ENCODE measurements at regions not wholly inside any gene's neighbourhood (a gene's known extent, or its start where the extent isn't known, plus 50 kb on each side); places are given as distances from the start of the nearest gene placed in this dataset.

GRCh38 chr2:130251873-130252620 is 53.8 kb upstream of the TUBA3E start:
- H3K14ac ChIP-seq (ENCODE audit: insufficient read depth, low read length), result no peak overlapping the region
- H3K23me2 ChIP-seq (ENCODE audit: insufficient read length, low read depth, low read length, poor library complexity, severe bottlenecking), result no peaks in the 10 kb centered on the region
- H3K56ac ChIP-seq (ENCODE audit: insufficient read length, low read depth, low read length), result no peak overlapping the region
- no peak overlapping the region for H3K23ac ChIP-seq (ENCODE audit: insufficient read length, low read depth, low read length)
- peak; percentile 32 for DNase-seq
- H2BK120ac ChIP-seq (ENCODE audit: low read depth, low read length, poor library complexity, severe bottlenecking), result no peak overlapping the region
- no peak overlapping the region for H3K9ac ChIP-seq (ENCODE audit: extremely low read depth, insufficient read length, low read length)
- no CpG with 5 or more reads among the region's 46 CpGs for WGBS (ENCODE audit: extremely low coverage, insufficient read length, low lambda C conversion rate)
- H3K79me1 ChIP-seq (ENCODE audit: insufficient read depth, low read depth, low read length, poor library complexity, severe bottlenecking), result no peaks in the 10 kb centered on the region
- H3K27me3 Mint-ChIP-seq (ENCODE audit: low read depth), result peaks cover 8% of the 10 kb centered on the region
- no peaks in the 10 kb centered on the region for H3K79me2 ChIP-seq (ENCODE audit: insufficient read depth, low read length)
- H2BK15ac ChIP-seq (ENCODE audit: low read depth, low read length), result no peak overlapping the region
- no peaks in the 10 kb centered on the region for H3K36me3 Mint-ChIP-seq (ENCODE audit: insufficient read depth in 1 of 3, low read depth in 3 of 3)
- no peak overlapping the region for H3K4me2 ChIP-seq (ENCODE audit: insufficient read depth, insufficient read length, low read length)
- no peak overlapping the region for H3K27ac ChIP-seq (ENCODE audit: insufficient read length, low read depth, low read length)
- H4K20me1 ChIP-seq (ENCODE audit: control insufficient read depth, insufficient read depth, insufficient read length), result no peaks in the 10 kb centered on the region
- no peak overlapping the region for H2AFZ ChIP-seq (ENCODE audit: low read length)
- no peak overlapping the region for H3K4me3 Mint-ChIP-seq
- no peaks in the 10 kb centered on the region for H3K4me1 Mint-ChIP-seq
- no peak overlapping the region for H2BK5ac ChIP-seq (ENCODE audit: insufficient read length, low read length)
- H2BK12ac ChIP-seq (ENCODE audit: insufficient read length, low read depth, low read length), result no peak overlapping the region
- H3K4me1 ChIP-seq (ENCODE audit: insufficient read depth, low read length), result no peaks in the 10 kb centered on the region
- no peak overlapping the region for H4K5ac ChIP-seq (ENCODE audit: insufficient read length, low read depth, low read length)
- H3T11ph ChIP-seq (ENCODE audit: low read length), result no peak overlapping the region
- no peak overlapping the region for H3K27ac Mint-ChIP-seq
- H3K9me3 ChIP-seq (ENCODE audit: control insufficient read depth, low read depth, low read length), result no peaks in the 10 kb centered on the region
- no peak overlapping the region for H4K91ac ChIP-seq (ENCODE audit: insufficient read length, low read depth, low read length)
- H3K9me3 Mint-ChIP-seq, result no peaks in the 10 kb centered on the region
- no peak for TF ChIP-seq CTCF (conservative IDR thresholded peaks at IDR 0.05)
- no peak overlapping the region for H3K18ac ChIP-seq (ENCODE audit: insufficient read length, low read depth, low read length)
- H4K8ac ChIP-seq (replicated peaks; ENCODE audit: insufficient read length, low read depth, low read length), result no peak overlapping the region
- no peak overlapping the region for H2AK5ac ChIP-seq (ENCODE audit: insufficient read length, low read length)
- H3K4ac ChIP-seq (ENCODE audit: low read depth, low read length), result no peak overlapping the region
- no peaks in the 10 kb centered on the region for H3K27me3 ChIP-seq (ENCODE audit: insufficient read depth, low read length)
- no peak overlapping the region for H2BK20ac ChIP-seq (ENCODE audit: low read depth, low read length, poor library complexity, severe bottlenecking)

Measured in H9 (cell line).